Adrenal gland (tissue), 5 donors: ENCODE measurements at regions not wholly inside any gene's neighbourhood (a gene's known extent, or its start where the extent isn't known, plus 50 kb on each side); places are given as distances from the start of the nearest gene placed in this dataset.

Experiments
- POLR2A ChIP-seq, 2 donors: fragments of 450-650 bp; IDR thresholded peaks; one replicate each; pipeline ENCODE4 v1.6.1; 2017; ENCODE audit warnings: antibody characterized with exemption in 2 of 2, mild to moderate bottlenecking in 2 of 2, moderate library complexity in 1 of 2
- TF ChIP-seq, protein P1 (sequence below), 6 experiments: fragments of 450-650 bp in 4 of 6; fragments of 200-600 bp in 2 of 6; sonication (generic) in 1 of 6; IDR thresholded peaks; 1 replicate in 5 of 6; 2 replicates in 1 of 6; pipeline versions ENCODE4 v1.5.1 to v1.8.0; 2016 to 2021; ENCODE audit warnings: antibody characterized with exemption in 6 of 6, mild to moderate bottlenecking in 2 of 6, moderate library complexity in 1 of 6
- donor health status: DM: no; HTN: no; CAD: no.

DNA sequence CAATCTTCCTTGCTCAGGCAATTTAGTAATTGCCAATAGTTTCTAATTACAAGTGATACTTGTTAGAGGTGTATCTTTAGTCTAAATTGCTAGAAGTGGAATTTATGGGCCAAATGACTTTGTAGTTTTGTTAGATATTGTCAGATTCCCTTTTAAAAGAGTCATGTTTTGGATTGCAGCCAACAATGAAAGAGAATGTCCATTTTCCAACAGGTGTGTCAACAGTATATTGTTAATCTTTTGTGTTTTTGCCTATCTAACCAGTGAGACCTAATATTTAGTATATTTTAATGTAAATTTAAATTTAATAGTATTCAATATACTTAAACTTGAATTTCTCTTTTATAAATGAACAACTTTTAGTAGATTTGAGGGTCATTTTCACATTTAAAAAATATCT lies 259.4 kb upstream of the ETAA1 start:
- TF ChIP-seq, protein P1, sequence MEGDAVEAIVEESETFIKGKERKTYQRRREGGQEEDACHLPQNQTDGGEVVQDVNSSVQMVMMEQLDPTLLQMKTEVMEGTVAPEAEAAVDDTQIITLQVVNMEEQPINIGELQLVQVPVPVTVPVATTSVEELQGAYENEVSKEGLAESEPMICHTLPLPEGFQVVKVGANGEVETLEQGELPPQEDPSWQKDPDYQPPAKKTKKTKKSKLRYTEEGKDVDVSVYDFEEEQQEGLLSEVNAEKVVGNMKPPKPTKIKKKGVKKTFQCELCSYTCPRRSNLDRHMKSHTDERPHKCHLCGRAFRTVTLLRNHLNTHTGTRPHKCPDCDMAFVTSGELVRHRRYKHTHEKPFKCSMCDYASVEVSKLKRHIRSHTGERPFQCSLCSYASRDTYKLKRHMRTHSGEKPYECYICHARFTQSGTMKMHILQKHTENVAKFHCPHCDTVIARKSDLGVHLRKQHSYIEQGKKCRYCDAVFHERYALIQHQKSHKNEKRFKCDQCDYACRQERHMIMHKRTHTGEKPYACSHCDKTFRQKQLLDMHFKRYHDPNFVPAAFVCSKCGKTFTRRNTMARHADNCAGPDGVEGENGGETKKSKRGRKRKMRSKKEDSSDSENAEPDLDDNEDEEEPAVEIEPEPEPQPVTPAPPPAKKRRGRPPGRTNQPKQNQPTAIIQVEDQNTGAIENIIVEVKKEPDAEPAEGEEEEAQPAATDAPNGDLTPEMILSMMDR (IDR thresholded peaks at IDR 0.05): no peak
- no peak for TF ChIP-seq POLR2A (IDR thresholded peaks at IDR 0.05)
